ENCODE measurements at regions not wholly inside any gene's neighbourhood (a gene's known extent, or its start where the extent isn't known, plus 50 kb on each side); places are given as distances from the start of the nearest gene placed in this dataset.
"Not testable (repeated sequence)": the region's sequence is repeated elsewhere in the genome, so short reads cannot be mapped to it uniquely, and the experiment has no call there.

DNA sequence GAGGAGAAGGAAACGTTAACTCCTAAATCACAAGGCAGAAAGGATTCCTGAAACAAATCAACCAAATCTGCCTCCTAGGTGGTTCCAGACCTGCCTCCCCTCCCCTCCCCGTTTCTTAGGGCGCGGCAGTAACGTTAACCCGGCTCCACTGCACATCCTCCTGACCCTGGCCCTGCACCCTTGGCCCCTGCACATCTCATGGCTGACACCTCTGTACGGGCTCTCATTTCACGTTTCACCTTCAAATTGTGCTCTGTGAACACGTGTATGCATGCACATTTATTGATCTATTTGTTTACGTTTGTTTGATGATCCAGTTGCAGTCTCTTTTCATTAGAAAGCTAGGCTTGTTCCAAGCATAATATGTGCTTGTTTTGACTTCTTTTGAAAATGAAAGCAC lies 358.1 kb downstream of the ADGRD1 start:
- DNase-seq (ENCODE audit: low read depth) = no peak
- no peaks in the 10 kb centered on the region for H3K27me3 ChIP-seq (ENCODE audit: control insufficient read depth, insufficient read depth, low read length)
- TF ChIP-seq, protein P1, sequence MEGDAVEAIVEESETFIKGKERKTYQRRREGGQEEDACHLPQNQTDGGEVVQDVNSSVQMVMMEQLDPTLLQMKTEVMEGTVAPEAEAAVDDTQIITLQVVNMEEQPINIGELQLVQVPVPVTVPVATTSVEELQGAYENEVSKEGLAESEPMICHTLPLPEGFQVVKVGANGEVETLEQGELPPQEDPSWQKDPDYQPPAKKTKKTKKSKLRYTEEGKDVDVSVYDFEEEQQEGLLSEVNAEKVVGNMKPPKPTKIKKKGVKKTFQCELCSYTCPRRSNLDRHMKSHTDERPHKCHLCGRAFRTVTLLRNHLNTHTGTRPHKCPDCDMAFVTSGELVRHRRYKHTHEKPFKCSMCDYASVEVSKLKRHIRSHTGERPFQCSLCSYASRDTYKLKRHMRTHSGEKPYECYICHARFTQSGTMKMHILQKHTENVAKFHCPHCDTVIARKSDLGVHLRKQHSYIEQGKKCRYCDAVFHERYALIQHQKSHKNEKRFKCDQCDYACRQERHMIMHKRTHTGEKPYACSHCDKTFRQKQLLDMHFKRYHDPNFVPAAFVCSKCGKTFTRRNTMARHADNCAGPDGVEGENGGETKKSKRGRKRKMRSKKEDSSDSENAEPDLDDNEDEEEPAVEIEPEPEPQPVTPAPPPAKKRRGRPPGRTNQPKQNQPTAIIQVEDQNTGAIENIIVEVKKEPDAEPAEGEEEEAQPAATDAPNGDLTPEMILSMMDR (IDR thresholded peaks at IDR 0.05; ENCODE audit: insufficient read depth, low read length, severe bottlenecking) = no peak
- H3K36me3 ChIP-seq (ENCODE audit: control insufficient read depth, insufficient read depth, low read length) = no peaks in the 10 kb centered on the region
- FAIRE-seq = peak; percentile 79
- H3K4me3 ChIP-seq (ENCODE audit: low read depth, low read length) = no peak overlapping the region

DNA sequence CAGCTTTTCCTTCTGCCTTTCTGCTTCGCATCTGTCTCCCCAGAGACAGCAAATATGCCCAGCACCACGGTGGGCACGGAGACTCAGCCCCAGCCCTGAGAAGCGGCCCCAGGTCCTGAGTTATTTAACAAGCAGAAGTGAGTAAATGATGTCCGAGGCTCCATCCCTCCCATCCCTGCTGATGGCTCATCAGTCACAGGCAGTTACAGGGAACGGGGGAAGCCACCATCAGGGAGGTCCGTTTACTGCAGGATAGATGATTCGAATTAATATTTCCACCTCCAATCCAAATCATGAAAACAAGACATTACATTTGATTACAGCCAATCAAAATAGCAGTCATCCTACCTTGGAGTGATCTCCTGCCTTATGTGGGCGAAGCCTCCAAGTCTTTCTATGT lies 358.7 kb downstream of the ADGRD1 start:
- FAIRE-seq; DNase-seq (ENCODE audit: low read depth); H3K4me3 ChIP-seq (ENCODE audit: low read depth, low read length); H3K27me3 ChIP-seq (ENCODE audit: control insufficient read depth, insufficient read depth, low read length); H3K36me3 ChIP-seq (ENCODE audit: control insufficient read depth, insufficient read depth, low read length): not testable (repeated sequence)

DNA sequence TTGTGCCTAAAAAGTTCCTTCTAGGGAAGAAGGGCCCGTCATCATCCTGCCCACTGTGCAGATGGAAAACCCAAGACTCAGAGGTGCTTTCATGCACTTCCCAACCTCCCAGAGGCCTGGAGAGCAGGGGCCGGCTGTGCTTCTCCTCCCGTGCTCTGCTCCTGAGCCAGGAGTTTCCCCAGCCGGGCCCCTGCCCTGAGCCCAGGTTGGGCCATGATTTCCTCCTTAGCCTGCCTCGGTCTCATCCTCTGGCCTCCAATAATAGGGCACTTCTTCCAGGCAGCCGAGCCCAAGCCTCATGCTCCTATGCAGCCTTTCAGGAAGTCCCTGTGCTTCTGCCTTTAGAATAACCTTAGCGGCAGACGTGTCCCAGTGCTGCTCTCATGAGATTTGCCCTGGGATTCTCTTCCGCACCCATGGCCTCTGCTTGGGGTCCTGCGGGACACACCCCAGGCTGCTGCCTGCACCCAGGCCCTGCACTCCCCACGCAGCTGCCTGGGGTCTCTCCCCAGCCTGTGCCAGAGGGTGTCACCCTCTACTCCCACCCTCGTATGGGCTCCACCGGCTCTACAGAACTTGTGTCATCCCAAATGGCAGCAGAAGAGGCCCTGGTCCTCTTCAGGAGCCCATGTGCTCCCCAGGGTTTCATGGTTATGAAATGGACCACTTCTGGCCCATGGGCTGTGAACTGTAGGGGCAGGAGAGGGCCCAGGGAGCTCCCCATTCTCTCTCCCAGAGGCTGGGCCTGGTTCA lies 359.3 kb downstream of the ADGRD1 start:
- H3K36me3 ChIP-seq (ENCODE audit: control insufficient read depth, insufficient read depth, low read length) = no peaks in the 10 kb centered on the region
- H3K27me3 ChIP-seq (ENCODE audit: control insufficient read depth, insufficient read depth, low read length) = no peaks in the 10 kb centered on the region
- TF ChIP-seq, protein P1 (IDR thresholded peaks at IDR 0.05; ENCODE audit: insufficient read depth, low read length, severe bottlenecking) = no peak
- DNase-seq (ENCODE audit: low read depth) (no peak), FAIRE-seq (no peak)
- H3K4me3 ChIP-seq (ENCODE audit: low read depth, low read length) = no peak overlapping the region

DNA sequence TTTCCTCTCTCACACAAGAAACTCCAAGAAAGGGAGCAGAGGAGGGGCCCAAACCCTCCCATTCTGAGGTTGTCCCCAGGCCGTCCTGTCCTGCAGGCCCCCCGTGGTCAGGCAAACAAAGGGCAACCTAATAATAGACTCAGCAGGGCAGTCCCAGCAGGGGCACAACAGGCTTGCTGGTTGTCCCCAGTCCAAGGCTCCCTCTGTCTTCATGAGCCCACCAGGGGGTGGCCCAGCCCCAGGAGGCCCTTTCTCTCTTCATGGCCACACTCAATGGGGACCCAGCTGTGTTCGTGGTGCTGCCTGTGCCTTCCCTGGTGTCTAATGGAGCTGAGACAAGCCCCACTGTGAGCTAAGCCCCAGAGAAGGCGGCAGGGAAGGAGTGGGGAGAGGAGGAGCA lies 359.9 kb downstream of the ADGRD1 start:
- no peak overlapping the region for H3K4me3 ChIP-seq (ENCODE audit: low read depth, low read length)
- no peaks in the 10 kb centered on the region for H3K27me3 ChIP-seq (ENCODE audit: control insufficient read depth, insufficient read depth, low read length)
- DNase-seq (ENCODE audit: low read depth) (no peak), FAIRE-seq (no peak)
- no peaks in the 10 kb centered on the region for H3K36me3 ChIP-seq (ENCODE audit: control insufficient read depth, insufficient read depth, low read length)
- TF ChIP-seq, protein P1 (IDR thresholded peaks at IDR 0.05; ENCODE audit: insufficient read depth, low read length, severe bottlenecking) = no peak

DNA sequence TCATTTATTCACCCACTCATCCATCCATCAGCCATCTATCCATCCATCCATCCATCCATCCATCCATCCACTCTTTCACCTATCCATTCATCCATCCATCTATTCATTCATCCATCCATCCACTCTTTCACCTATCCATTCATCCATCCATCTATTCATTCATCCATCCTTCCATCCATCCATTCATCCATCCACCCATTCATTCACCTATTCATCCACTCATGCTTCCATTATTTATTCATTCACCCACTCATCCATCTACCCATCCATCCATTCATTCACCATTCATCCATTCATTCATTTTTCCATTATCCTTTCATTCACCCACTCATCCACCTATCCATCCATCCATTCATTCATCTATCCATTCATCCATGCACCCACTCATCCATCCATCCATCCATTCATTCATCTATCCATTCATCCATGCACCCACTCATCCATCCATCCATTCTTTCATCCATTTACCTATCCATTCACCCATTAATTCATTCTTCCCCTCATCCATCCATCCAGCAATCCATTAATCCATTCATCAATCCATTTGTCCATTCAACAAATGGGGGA lies 360.9 kb downstream of the ADGRD1 start:
- Histone ChIP-seq H3K36me3 (ENCODE audit: control insufficient read depth, insufficient read depth, low read length) (no peaks in the 10 kb centered on the region), H3K27me3 (ENCODE audit: control insufficient read depth, insufficient read depth, low read length) (no peaks in the 10 kb centered on the region), H3K4me3 (ENCODE audit: low read depth, low read length) (no peak overlapping the region)
- FAIRE-seq (no peak), DNase-seq (ENCODE audit: low read depth) (no peak)
- TF ChIP-seq, protein P1 (IDR thresholded peaks at IDR 0.05; ENCODE audit: insufficient read depth, low read length, severe bottlenecking) = no peak

DNA sequence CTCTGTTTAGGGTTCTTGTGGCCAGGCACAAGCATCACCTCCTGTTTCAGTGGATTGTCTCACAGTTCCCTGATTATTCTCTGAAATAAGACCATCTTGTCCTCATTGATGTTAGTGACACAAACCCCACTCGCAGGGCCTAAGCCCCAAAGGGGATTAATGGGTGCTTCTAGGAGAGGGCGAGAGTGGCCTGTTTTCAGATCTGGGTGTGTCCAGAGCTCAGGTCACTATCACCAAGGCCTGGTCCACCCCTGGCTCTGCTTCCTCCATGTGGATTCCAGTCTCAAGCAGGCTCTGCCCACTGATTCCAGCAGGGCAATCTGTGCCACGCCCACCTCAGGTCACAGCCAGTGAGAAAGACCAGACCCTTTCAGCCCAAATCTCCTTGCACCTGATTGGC lies 361.9 kb downstream of the ADGRD1 start:
- H3K36me3 ChIP-seq (ENCODE audit: control insufficient read depth, insufficient read depth, low read length) = no peaks in the 10 kb centered on the region
- DNase-seq (ENCODE audit: low read depth) (no peak), FAIRE-seq (no peak)
- TF ChIP-seq, protein P1 (IDR thresholded peaks at IDR 0.05; ENCODE audit: insufficient read depth, low read length, severe bottlenecking) = no peak
- H3K4me3 ChIP-seq (ENCODE audit: low read depth, low read length) = no peak overlapping the region
- H3K27me3 ChIP-seq (ENCODE audit: control insufficient read depth, insufficient read depth, low read length) = no peaks in the 10 kb centered on the region
